GM21786 (cell line): ENCODE measurements at regions not wholly inside any gene's neighbourhood (a gene's known extent, or its start where the extent isn't known, plus 50 kb on each side); places are given as distances from the start of the nearest gene placed in this dataset.
A peak's percentile ranks its signal among the peaks of the same experiment; 100 is the strongest.

ENCODE experiments used
- ATAC-seq: cut with Tn5 transposase; IDR thresholded peaks from one replicate; pipeline ENCODE4 v1.9.1; 2021; ENCODE audit not compliant: unreplicated experiment

GRCh38 chr12:83859021-83859420 is 1053.6 kb downstream of the SLC6A15 start:
- ATAC-seq = no peak

- ATAC-seq = no peak
Measured at GRCh38 chr12:83856803-83857202, 1055.8 kb downstream of the SLC6A15 start.

DNA sequence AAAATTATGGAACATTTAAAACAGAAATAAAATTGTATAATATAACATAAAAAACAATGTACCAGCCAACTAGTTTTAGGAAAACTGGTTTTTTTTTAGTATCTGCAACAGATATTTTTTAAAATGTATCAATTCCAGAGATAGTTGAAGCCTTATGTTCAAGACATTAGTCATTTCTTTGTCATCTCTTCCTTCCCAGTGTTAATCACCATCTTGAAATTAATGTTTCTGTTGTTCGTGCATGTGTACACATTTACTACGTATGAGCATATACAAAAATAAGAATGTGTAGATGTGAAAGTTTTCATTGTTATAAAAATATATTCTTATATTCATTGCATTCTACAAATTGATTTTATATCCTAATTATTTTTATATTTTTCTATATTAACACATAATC is 1062.1 kb downstream of the SLC6A15 start:
- ATAC-seq = no peak

- no peak for ATAC-seq
Measured at GRCh38 chr12:83848702-83849101, 1063.9 kb downstream of the SLC6A15 start.

DNA sequence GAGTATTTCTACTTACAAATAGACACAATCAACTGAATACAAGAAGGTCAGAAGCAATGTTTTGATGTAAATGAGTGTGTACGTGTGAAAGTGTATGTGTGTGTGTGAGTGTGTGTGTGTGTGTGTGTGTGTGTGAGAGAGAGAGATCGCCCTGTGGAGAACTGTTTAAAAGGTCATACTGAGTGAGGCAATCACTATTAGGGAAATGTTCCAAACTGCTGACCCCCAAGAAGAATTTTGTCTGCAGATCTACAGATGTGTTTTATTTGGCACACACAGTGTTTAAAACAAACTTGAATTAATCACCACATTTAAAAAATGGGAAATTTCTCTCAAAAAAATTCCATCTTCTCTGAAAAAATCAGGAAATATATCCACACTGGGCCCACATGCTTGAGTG is 1069.1 kb downstream of the SLC6A15 start:
- ATAC-seq = no peak

- ATAC-seq = no peak
Measured at GRCh38 chr12:83841620-83842019, 1071.0 kb downstream of the SLC6A15 start.

DNA sequence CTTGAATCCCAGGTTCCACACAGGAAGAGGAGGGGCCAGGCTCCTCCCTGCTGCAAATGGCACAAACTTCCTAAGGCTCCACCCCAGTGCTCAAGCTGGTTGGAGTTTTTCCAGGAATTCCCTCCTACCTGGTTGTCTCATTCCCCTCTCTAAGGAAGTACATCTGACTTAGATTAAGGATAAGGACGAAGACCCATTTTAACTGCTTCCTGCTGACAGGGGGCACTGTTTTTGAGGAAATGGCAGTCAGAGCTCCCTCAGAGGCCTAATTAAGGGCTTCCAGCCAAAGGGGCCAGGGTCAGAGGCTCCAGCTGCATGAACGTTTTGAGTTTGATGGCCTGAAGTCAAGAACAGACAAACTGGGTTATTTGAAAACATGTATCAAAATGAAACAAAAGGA is 1084.7 kb downstream of the SLC6A15 start:
- ATAC-seq = no peak

DNA sequence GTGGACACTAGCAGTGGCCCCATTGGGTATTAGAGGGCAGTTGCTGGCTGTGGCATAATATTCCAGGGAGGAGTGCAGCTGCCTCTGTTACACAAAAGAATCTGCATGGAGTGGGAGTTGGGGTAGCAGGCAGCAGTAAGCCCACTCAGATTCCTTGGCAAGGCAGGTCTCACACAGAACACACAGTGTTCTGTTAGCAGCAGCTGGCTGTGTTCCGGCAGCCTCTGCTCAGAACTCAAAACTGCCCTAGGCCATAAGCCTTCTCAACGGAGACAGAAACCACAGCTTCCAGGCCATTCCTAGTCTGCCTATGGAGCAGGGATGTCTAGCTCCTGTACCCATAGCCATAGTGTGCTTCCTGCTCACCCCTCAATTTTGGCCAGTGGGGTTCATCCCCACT is 1085.4 kb downstream of the SLC6A15 start:
- ATAC-seq = no peak

- peak; percentile 81 for ATAC-seq
Measured at GRCh38 chr12:83826112-83826511, 1086.5 kb downstream of the SLC6A15 start.

DNA sequence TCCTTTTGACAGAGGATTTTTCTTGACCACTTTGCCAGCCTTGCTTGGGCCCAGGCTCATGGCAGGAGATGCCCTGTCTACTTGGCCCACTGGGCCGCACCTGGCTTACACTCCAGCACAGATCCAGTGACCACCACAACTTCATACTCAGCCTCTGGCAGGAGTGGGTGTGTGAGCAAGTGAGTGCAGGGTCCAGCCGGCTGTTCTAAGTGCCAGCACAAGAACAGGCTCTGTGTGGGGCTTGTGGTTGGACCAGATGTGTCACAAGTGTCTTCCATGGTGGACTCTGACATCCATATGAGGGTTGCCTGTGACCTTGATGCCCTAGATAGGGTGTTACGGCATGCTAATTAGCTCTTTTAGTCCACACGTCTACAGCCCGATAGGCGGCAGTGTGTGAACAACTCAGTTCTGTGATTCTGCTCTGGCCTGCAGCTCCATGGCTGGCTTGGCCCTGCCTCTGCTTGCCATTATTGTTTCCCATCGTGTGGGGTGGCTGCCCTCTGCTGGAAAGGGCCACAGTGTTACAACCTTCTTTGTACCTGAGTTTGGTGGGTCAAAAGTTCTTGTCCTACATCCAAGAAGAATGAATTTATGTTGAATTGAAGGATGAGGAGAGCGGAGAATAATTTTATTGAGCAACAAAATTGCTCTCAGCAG is 1089.1 kb downstream of the SLC6A15 start:
- ATAC-seq = peak; percentile 69

DNA sequence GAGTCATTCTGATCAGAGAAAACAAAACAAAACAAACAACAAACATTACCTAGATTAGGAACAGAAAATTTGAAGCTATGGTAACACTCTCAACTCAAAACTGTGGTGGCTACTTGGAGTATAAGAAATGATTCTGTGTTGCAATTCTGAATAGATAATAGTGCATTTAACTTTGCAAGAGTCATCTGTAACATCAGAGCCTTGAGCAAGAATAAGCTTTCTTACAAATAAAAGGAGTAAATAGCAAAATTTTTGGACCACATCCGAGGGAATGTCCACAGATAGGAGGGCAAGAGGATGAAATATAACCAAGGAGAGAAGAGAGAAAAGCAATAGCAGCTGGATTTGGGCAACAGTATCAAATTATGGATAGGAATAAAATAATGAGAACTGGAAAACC is 1090.6 kb downstream of the SLC6A15 start:
- no peak for ATAC-seq

GRCh38 chr12:83818881-83819280 is 1093.7 kb downstream of the SLC6A15 start:
- no peak for ATAC-seq

- no peak for ATAC-seq
Measured at GRCh38 chr12:83817730-83818129, 1094.9 kb downstream of the SLC6A15 start.

DNA sequence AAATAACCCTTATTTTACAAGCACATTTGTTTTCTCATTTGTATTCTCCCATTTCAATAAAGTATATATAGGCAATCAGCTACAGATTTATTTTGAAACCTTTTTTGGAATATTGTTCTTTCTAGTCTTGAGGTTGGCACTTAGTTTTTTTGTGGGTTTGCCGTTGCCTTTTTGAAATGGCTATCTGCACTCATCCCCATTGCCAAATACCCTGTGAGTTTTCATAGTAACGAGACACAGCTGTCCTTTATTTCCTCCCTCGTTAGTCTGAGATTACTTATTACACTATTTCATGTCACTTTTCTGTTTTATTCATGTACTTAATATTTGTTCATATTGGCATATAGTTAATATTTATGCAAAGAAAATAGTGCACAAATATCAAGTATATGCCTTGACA is 1104.0 kb downstream of the SLC6A15 start:
- ATAC-seq = no peak

DNA sequence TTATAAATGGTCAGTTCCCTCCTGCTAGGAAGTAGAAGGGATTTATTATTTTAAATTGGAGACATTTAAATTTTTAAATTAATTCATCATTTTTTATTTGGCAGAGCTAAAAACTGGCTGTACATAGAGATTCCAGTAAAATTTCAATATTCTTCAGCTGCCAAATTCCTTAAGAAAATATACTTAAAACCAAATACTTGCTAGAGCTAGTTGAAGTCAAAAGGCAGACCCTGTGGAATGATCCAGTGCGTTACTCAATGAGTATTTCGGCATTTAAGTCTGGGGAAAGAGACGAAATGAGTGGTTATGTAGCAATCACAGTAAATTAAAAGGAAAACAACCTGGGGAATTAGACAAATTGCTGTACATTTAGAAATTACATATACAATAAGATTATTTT is 1104.7 kb downstream of the SLC6A15 start:
- no peak for ATAC-seq

DNA sequence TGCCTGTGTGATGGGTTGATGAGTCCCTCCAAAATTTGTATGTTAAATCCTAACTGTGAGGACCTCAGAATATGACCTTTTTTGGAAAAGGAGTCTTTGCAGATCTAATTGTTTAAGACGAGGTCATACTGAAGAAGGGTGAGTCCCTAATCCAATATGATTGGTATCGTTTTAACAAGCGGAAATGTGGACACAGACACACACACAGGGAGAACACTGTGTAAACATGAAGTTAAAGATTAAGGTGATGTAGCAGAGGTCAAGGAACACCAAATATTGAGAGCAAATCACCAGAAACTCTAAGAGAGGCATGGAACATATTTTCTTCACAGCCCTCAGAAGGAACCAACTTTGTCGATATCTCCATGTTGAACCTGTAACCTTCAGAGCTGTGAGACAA is 1106.7 kb downstream of the SLC6A15 start:
- no peak for ATAC-seq

DNA sequence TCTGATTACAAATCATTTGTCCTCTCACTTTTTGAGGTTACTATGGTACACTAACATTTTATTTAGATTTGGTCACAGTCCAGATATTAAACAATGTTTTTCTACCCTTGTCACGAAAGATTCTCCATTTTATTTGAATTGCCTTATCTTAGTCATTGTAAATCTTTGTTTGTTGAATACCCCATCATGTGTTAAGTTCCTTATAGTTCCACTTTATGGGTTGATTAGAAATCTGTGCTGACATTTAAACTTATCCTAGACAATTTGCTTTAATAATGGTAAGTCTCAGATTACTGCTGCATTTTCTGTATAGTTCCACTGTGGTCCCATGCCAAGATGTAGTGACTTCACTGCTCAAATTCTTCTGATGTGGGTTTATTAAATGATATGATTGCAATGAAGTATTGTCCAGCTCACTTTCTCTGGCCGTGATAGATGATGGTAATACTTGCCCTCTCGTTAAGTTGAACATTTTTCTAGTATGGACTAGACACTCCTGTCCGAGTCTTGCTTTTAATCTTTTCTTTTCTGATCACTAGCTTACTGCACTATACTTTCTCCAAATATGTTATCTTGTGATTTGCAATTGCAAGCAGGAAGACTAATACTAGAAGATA is 1107.3 kb downstream of the SLC6A15 start:
- ATAC-seq = no peak

GRCh38 chr12:83801972-83802371 is 1110.6 kb downstream of the SLC6A15 start:
- no peak for ATAC-seq

DNA sequence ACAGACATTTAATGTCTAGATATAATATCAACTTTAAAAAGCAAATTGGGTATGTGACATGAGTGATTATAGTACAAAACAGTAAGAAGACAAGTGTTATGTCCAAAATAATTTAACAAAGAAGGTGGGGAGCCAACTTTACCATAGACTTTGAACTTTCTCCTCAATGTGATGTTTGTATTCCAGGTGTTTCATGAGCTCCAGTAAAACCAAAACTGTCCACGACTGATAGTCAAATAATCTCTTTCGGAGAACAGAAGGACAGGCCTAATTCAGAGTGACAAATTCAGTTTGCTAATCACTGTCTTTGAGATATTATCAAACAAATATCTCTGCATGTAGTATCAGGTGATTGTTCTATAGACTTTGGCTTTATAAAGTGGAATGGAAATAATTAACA is 1112.6 kb downstream of the SLC6A15 start:
- no peak for ATAC-seq

GRCh38 chr12:83796531-83796930 is 1109.8 kb downstream of the TMTC2 start:
- no peak for ATAC-seq

DNA sequence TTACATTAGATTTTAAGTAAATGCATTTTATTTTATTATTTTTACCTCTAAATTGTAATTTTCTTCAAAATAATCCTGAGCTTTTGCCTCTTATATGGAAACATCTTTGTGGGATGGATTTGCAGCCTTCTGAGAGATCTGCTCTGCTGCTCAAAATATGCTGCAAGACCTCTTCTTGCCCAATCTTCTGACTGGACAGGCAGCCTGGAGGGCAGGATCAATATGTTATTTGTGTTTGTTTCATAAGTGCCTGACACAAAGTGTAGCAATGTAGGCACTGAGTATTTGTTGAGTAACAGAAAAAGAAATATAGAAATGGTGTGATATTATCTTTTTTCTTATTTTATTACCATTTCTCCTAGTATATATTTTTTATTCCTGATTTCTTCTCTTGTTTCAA is 1106.9 kb downstream of the TMTC2 start:
- no peak for ATAC-seq

DNA sequence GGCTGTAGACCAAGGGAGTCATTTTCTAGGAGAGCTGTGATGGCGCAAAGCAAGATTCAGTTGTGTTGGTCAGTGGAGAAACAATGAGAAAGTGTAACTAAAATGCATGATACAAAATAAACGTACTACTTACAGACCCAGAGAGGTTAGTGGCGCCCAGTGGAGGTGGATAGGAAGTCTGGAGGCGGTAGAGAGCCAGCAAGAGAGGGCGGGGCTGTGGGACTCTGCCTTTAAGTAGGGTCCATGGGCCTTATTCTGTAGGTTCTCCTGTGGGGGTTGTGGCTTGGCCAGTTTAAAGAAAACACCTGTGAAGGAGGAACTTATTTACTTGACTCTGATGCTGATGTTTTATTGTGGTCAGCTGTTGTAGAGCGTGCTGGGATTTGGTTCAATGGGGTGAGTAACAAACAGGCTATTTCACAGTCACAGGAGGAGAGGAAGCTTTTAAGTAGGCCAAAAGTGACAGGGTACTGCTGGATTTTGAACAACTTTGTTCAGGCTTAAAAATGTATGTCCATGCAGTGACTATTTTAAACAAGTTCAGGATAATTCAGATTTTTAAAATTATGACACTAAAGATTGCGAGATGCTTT is 1097.7 kb downstream of the TMTC2 start:
- ATAC-seq = no peak

DNA sequence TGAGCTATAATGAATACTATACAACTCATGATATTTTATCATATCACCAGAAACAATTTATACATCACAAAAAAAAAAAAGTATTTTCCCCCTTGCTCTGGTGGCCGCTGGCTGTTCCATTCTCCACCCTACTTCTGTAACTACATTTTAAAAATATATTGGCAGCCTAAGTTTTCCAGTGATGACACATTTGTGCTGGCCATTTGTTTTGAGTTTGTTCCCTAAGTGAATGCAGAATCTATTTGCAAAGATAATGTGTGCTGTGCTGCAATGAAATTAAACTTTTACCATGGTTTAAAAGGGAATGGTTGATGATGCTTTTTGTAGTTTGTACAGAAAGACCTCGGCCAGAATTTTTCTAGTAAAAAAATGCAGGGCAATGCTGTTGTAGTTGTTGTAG is 1092.8 kb downstream of the TMTC2 start:
- ATAC-seq = no peak
